GM12878 (cell line): ENCODE measurements at regions not wholly inside any gene's neighbourhood (a gene's known extent, or its start where the extent isn't known, plus 50 kb on each side); places are given as distances from the start of the nearest gene placed in this dataset.

Experiments
- ATAC-seq: fragments of 200-7000 bp; cut with Tn5 transposase; 3 replicates; pipeline ENCODE4 v1.9.1; 2020; ENCODE audit warnings: mild to moderate bottlenecking, moderate library complexity
- BruUV-seq: library from RNA; stranded (reverse); fragments of 400-500 nt; replicated peaks from 2 replicates; lab custom pipeline; 2021; lab: Mats Ljungman, UMichigan
- CTCF ChIA-PET: fragments of 300-600 bp; sonication (Branson Sonifier 250); formaldehyde crosslinking; extraction: SDS; loops from one replicate; lab custom pipeline; 2021; ENCODE audit warnings: inconsistent platforms; lab: Yijun Ruan, JAX
- POLR2A ChIA-PET: fragments of 350-600 bp; formaldehyde crosslinking; extraction: SDS; loops from one replicate; lab custom pipeline; 2021; ENCODE audit warnings: inconsistent platforms; lab: Charles Lee
- RAD21 ChIA-PET: fragments of 300-600 bp; sonication (Branson Sonifier 250); formaldehyde crosslinking; loops from one replicate; lab custom pipeline; 2023; ENCODE audit warnings: antibody characterized with exemption; ENCODE audit not compliant: unreplicated experiment; lab: Charles Lee
- SMC1A ChIA-PET: fragments of 300-600 bp; sonication (Branson Sonifier 250); formaldehyde crosslinking; loops from one replicate; lab custom pipeline; 2023; ENCODE audit not compliant: unreplicated experiment, uncharacterized antibody; lab: Charles Lee
- DNase-seq: peaks from one replicate; pipeline ENCODE4 v3.0.0-alpha.2; 2011; ENCODE audit warnings: low read depth, low spot score
- FAIRE-seq: peaks from 3 replicates; lab custom pipeline; 2011; peaks lifted over from hg19 to GRCh38; lab: Jason Lieb, UNC
- H2AFZ ChIP-seq: 2 replicates; pipeline ENCODE4 v1.6.0; 2011; ENCODE audit warnings: low read depth, low read length, control low read depth; ENCODE audit not compliant: control insufficient read depth
- H3K27ac ChIP-seq: 2 replicates; pipeline ENCODE4 v1.5.1; 2011; ENCODE audit warnings: control low read depth; ENCODE audit not compliant: control insufficient read depth, insufficient read depth
- H3K27me3 ChIP-seq, 2 experiments: replicated peaks in 1 of 2; 2 replicates each; pipeline versions ENCODE4 v1.6.0 to v1.6.1; 2011; ENCODE audit warnings: low read length in 1 of 2; ENCODE audit not compliant: control insufficient read depth in 2 of 2, insufficient read depth in 2 of 2
- H3K36me3 ChIP-seq, 2 experiments: 2 replicates each; pipeline ENCODE4 v1.5.1; 2011; ENCODE audit warnings: low read length in 1 of 2; ENCODE audit not compliant: control insufficient read depth in 2 of 2, insufficient read depth in 2 of 2
- H3K4me1 ChIP-seq: 2 replicates; pipeline ENCODE4 v1.6.1; 2011; ENCODE audit warnings: mild to moderate bottlenecking, low read length, moderate library complexity, mixed read lengths; ENCODE audit not compliant: control insufficient read depth, insufficient read depth
- H3K4me2 ChIP-seq: 2 replicates; pipeline ENCODE4 v1.6.0; 2011; ENCODE audit warnings: control low read depth; ENCODE audit not compliant: control insufficient read depth, insufficient read depth
- H3K4me3 ChIP-seq: fragments of 200-600 bp; sonication (generic); 2 replicates; pipeline ENCODE4 v1.5.1; 2016
- H3K79me2 ChIP-seq: 2 replicates; pipeline ENCODE4 v1.6.0; 2011; ENCODE audit warnings: low read length; ENCODE audit not compliant: control insufficient read depth, insufficient read depth
- H3K9ac ChIP-seq: 2 replicates; pipeline ENCODE4 v1.8.0; 2011; ENCODE audit warnings: low read length, control low read depth, mixed read lengths; ENCODE audit not compliant: control insufficient read depth, insufficient read depth
- H3K9me3 ChIP-seq: replicated peaks from 3 replicates; pipeline ENCODE4 v1.5.1; 2011; ENCODE audit warnings: mild to moderate bottlenecking, low read length; ENCODE audit not compliant: control insufficient read depth, insufficient read depth
- H4K20me1 ChIP-seq: 2 replicates; pipeline ENCODE4 v1.6.0; 2011; ENCODE audit not compliant: control insufficient read depth, insufficient read depth
- ATF2 ChIP-seq: IDR thresholded peaks from 2 replicates; pipeline ENCODE4 v1.6.1; 2012; ENCODE audit warnings: low read length, inconsistent platforms
- CREB1 ChIP-seq: IDR thresholded peaks from 2 replicates; pipeline ENCODE4 v1.6.1; 2012; ENCODE audit warnings: low read depth, mild to moderate bottlenecking, inconsistent platforms
- E2F8 ChIP-seq: fragments of 450-650 bp; IDR thresholded peaks from 2 replicates; pipeline ENCODE4 v1.6.1; 2018; ENCODE audit warnings: mild to moderate bottlenecking, low read depth, moderate library complexity; ENCODE audit not compliant: partially characterized antibody
- E4F1 ChIP-seq: fragments of 450-650 bp; IDR thresholded peaks from 2 replicates; pipeline ENCODE4 v1.6.1; 2018; ENCODE audit warnings: borderline replicate concordance, mild to moderate bottlenecking; ENCODE audit not compliant: partially characterized antibody
- HDGF ChIP-seq: fragments of 450-650 bp; IDR thresholded peaks from 2 replicates; pipeline ENCODE4 v1.6.1; 2016; ENCODE audit warnings: antibody characterized with exemption
- PAX8 ChIP-seq: fragments of 450-650 bp; IDR thresholded peaks from 2 replicates; pipeline ENCODE4 v1.6.1; 2017; ENCODE audit warnings: mild to moderate bottlenecking, moderate library complexity
- PML ChIP-seq: IDR thresholded peaks from 2 replicates; pipeline ENCODE4 v1.6.1; 2012; ENCODE audit warnings: low read length, inconsistent platforms
- RUNX3 ChIP-seq: IDR thresholded peaks from 2 replicates; pipeline ENCODE4 v1.6.1; 2012; ENCODE audit warnings: low read length, inconsistent platforms
- TARDBP ChIP-seq: IDR thresholded peaks from 2 replicates; pipeline ENCODE4 v1.6.1; 2016; ENCODE audit warnings: borderline replicate concordance
- TBL1XR1 ChIP-seq: IDR thresholded peaks from 2 replicates; pipeline ENCODE4 v1.6.1; 2012; ENCODE audit warnings: low read depth, low read length, improper control_type of control experiment
- ZNF622 ChIP-seq: fragments of 450-650 bp; IDR thresholded peaks from 2 replicates; pipeline ENCODE4 v1.6.1; 2017; ENCODE audit warnings: mild to moderate bottlenecking, inconsistent platforms
- WGBS: methylation state at CpG from one replicate; pipeline ENCODE4 v1.1.6; 2016; ENCODE audit warnings: low lambda C conversion rate; ENCODE audit not compliant: insufficient replicate concordance, insufficient coverage; ENCODE audit errors: missing lambda C conversion rate; 5-methylcytosine and 5-hydroxymethylcytosine counted together
- in situ Hi-C: fragments of 300-500 bp; cut with MboI; formaldehyde crosslinking; loops from 9 replicates; pipeline ENCODE4 v1.14.3; 2018; ENCODE audit warnings: mixed read lengths
- intact Hi-C: fragments of 100-400 bp; cut with micrococcal nuclease; formaldehyde crosslinking; loops from one replicate; pipeline ENCODE4 v1.14.2; 2022; ENCODE audit not compliant: unreplicated experiment

GRCh38 chr11:133784359-133784758 is 61.0 kb downstream of the SPATA19 start:
- Histone ChIP-seq H3K27me3 (no peaks in the 10 kb centered on the region), H3K36me3 (no peaks in the 10 kb centered on the region), H3K4me3 (no peak overlapping the region), H3K9ac (no peak overlapping the region), H3K4me1 (no peaks in the 10 kb centered on the region), H3K4me2 (no peak overlapping the region), H3K9me3 (no peaks in the 10 kb centered on the region), H2AFZ (no peak overlapping the region), H3K27ac (no peak overlapping the region), H4K20me1 (no peaks in the 10 kb centered on the region), H3K79me2 (no peaks in the 10 kb centered on the region)
- WGBS = 22% methylated on average over 6 of the region's 6 CpGs
- ATAC-seq = no peak
- ChIA-PET POLR2A (no interaction called here), RAD21 (no interaction called here), CTCF (no interaction called here), SMC1A (no interaction called here)
- in situ Hi-C loops = no loop called here
- FAIRE-seq = no peak
- DNase-seq = no peak
- BruUV-seq = no TSS peak
- TF ChIP-seq E4F1 = no peak
- TF ChIP-seq PML = no peak
- no peak for TF ChIP-seq TARDBP
- TF ChIP-seq TBL1XR1 = no peak
- no peak for TF ChIP-seq E2F8
- no peak for TF ChIP-seq RUNX3
- no peak for TF ChIP-seq CREB1
- no peak for TF ChIP-seq ZNF622
- TF ChIP-seq PAX8 = no peak
- TF ChIP-seq ATF2 = no peak
- no peak for TF ChIP-seq HDGF
- intact Hi-C loops = no loop called here
